SK-N-SH (cell line): ENCODE measurements at regions not wholly inside any gene's neighbourhood (a gene's known extent, or its start where the extent isn't known, plus 50 kb on each side); places are given as distances from the start of the nearest gene placed in this dataset.

Experiments used
- CTCF ChIA-PET: fragments of 300-600, 350-600 bp; formaldehyde crosslinking; extraction: SDS; loops from one replicate; lab custom pipeline; 2021; lab: Yijun Ruan, JAX
- POLR2A ChIA-PET: fragments of 350-600 bp; sonication (Branson Sonifier 250); formaldehyde crosslinking; extraction: SDS; loops from one replicate; lab custom pipeline; 2020; ENCODE audit warnings: antibody characterized with exemption, inconsistent platforms; lab: Yijun Ruan, JAX
- DNase-seq: peaks from one replicate; pipeline ENCODE4 v3.0.0; 2012
- H2AFZ ChIP-seq: fragments of 200-600 bp; sonication (generic); 2 replicates; pipeline ENCODE4 v1.8.1; 2016; ENCODE audit warnings: antibody characterized with exemption, mild to moderate bottlenecking, low read depth
- H3F3A ChIP-seq: fragments of 200-600 bp; sonication (generic); replicated peaks from 2 replicates; pipeline ENCODE3; 2016; ENCODE audit warnings: antibody characterized with exemption, mild to moderate bottlenecking; ENCODE audit not compliant: insufficient read depth
- H3K27ac ChIP-seq, 2 experiments: fragments of 200-500 bp in 1 of 2; fragments of 200-600 bp in 1 of 2; sonication (Bioruptor generic) in 1 of 2; sonication (generic), shearing (Covaris generic) in 1 of 2; 2 replicates each; pipeline versions ENCODE4 v1.5.1 to v1.6.1; 2014 to 2016; ENCODE audit warnings: low read depth in 2 of 2, inconsistent platforms in 1 of 2, low read length in 1 of 2, mild to moderate bottlenecking in 1 of 2, mixed read lengths in 1 of 2
- H3K27me3 ChIP-seq: fragments of 200-600 bp; sonication (generic), shearing (Covaris generic); 2 replicates; pipeline ENCODE4 v1.6.1; 2016; ENCODE audit warnings: mixed run types; ENCODE audit not compliant: insufficient read depth
- H3K36me3 ChIP-seq, 2 experiments: fragments of 200-500 bp in 1 of 2; fragments of 200-600 bp in 1 of 2; sonication (Bioruptor generic) in 1 of 2; sonication (generic) in 1 of 2; replicated peaks in 1 of 2; 2 replicates each; pipeline versions ENCODE3 to v1.5.1; 2014 to 2016; ENCODE audit warnings: low read length in 1 of 2, mild to moderate bottlenecking in 1 of 2; ENCODE audit not compliant: insufficient read depth in 2 of 2, control insufficient read depth in 1 of 2
- H3K4me1 ChIP-seq, 2 experiments: fragments of 200-500 bp in 1 of 2; fragments of 200-600 bp in 1 of 2; sonication (Bioruptor generic) in 1 of 2; sonication (generic), shearing (Covaris generic) in 1 of 2; 2 replicates each; pipeline versions ENCODE4 v1.5.1 to v1.6.1; 2014 to 2016; ENCODE audit warnings: low read depth in 1 of 2, low read length in 1 of 2, mixed run types in 1 of 2; ENCODE audit not compliant: insufficient read depth in 2 of 2, control insufficient read depth in 1 of 2
- H3K4me2 ChIP-seq: fragments of 200-600 bp; sonication (generic), shearing (Covaris generic); 2 replicates; pipeline ENCODE4 v1.6.1; 2017; ENCODE audit warnings: mixed run types
- H3K4me3 ChIP-seq, 2 experiments: fragments of 200-500 bp in 1 of 2; fragments of 200-600 bp in 1 of 2; sonication (Bioruptor generic) in 1 of 2; sonication (generic), shearing (Covaris generic) in 1 of 2; 2 replicates each; pipeline versions ENCODE4 v1.5.1 to v1.8.1; 2014 to 2016; ENCODE audit warnings: low read depth in 2 of 2, inconsistent platforms in 1 of 2, low read length in 1 of 2, mild to moderate bottlenecking in 1 of 2, mixed read lengths in 1 of 2, moderate library complexity in 1 of 2
- H3K79me2 ChIP-seq: fragments of 200-600 bp; sonication (generic); 2 replicates; pipeline ENCODE4 v1.8.1; 2017; ENCODE audit warnings: mild to moderate bottlenecking; ENCODE audit not compliant: insufficient read depth
- H3K9ac ChIP-seq: fragments of 200-600 bp; sonication (generic); 2 replicates; pipeline ENCODE4 v1.6.1; 2017; ENCODE audit warnings: mixed run types
- H3K9me2 ChIP-seq: fragments of 200-600 bp; sonication (generic); 2 replicates; pipeline ENCODE4 v1.6.1; 2017; ENCODE audit warnings: mixed run types
- H3K9me3 ChIP-seq: fragments of 200-600 bp; sonication (generic); 2 replicates; pipeline ENCODE4 v1.6.1; 2017; ENCODE audit warnings: mixed run types, mild to moderate bottlenecking, moderate library complexity
- H4K20me1 ChIP-seq: fragments of 200-600 bp; sonication (generic); 2 replicates; pipeline ENCODE4 v1.6.1; 2017; ENCODE audit warnings: mild to moderate bottlenecking, mixed run types; ENCODE audit not compliant: insufficient read depth
- CHD2 ChIP-seq: fragments of 150-350 bp; IDR thresholded peaks from 2 replicates; pipeline ENCODE4 v1.6.1; 2018; ENCODE audit warnings: low read length; ENCODE audit not compliant: partially characterized antibody
- EP300 ChIP-seq, 2 experiments: IDR thresholded peaks; 2 replicates each; pipeline versions ENCODE4 v1.4.0 to v1.6.1; 2012; ENCODE audit warnings: borderline replicate concordance in 1 of 2, low read depth in 1 of 2, low read length in 1 of 2
- EZH2phosphoT487 ChIP-seq: fragments of 200-600 bp; sonication (generic); IDR thresholded peaks from 2 replicates; pipeline ENCODE4 v1.6.1; 2017; ENCODE audit warnings: low read depth, mixed run types, mild to moderate bottlenecking, antibody characterized with exemption, moderate library complexity, borderline replicate concordance
- FOSL2 ChIP-seq: IDR thresholded peaks from 2 replicates; pipeline ENCODE4 v1.4.0; 2012; ENCODE audit warnings: low read depth, mild to moderate bottlenecking, moderate library complexity, borderline replicate concordance
- FOXJ3 ChIP-seq: sonication (generic); formaldehyde crosslinking; IDR thresholded peaks from 2 replicates; pipeline ENCODE4 v1.5.1; 2020; ENCODE audit warnings: mild to moderate bottlenecking, missing genetic modification reagents
- FOXM1 ChIP-seq: IDR thresholded peaks from 2 replicates; pipeline ENCODE4 v1.4.0; 2012; ENCODE audit warnings: low read depth, mild to moderate bottlenecking
- GABPA ChIP-seq: IDR thresholded peaks from 2 replicates; pipeline ENCODE4 v1.4.0; 2012; ENCODE audit warnings: low read depth, mild to moderate bottlenecking
- GATA2 ChIP-seq: sonication (generic); formaldehyde crosslinking; IDR thresholded peaks from 2 replicates; pipeline ENCODE4 v1.5.0; 2020; ENCODE audit warnings: mild to moderate bottlenecking, missing genetic modification reagents
- JUND ChIP-seq: IDR thresholded peaks from 2 replicates; pipeline ENCODE4 v1.4.0; 2012
- MAX ChIP-seq: IDR thresholded peaks from 2 replicates; pipeline ENCODE4 v1.4.0; 2012; ENCODE audit warnings: low read depth
- MEF2A ChIP-seq: IDR thresholded peaks from 2 replicates; pipeline ENCODE4 v1.4.0; 2012; ENCODE audit warnings: low read depth, borderline replicate concordance
- PBX3 ChIP-seq: IDR thresholded peaks from 2 replicates; pipeline ENCODE4; 2012
- POLR2AphosphoS5 ChIP-seq: IDR thresholded peaks from 2 replicates; pipeline ENCODE4 v1.6.1; 2012; ENCODE audit warnings: low read depth, low read length
- RAD21 ChIP-seq: IDR thresholded peaks from 2 replicates; pipeline ENCODE4 v1.6.1; 2012; ENCODE audit warnings: mild to moderate bottlenecking, low read length
- RFX5 ChIP-seq: IDR thresholded peaks from 2 replicates; pipeline ENCODE4 v1.6.1; 2012; ENCODE audit warnings: mild to moderate bottlenecking, improper control_type of control experiment, low read length
- RXRA ChIP-seq: IDR thresholded peaks from 2 replicates; pipeline ENCODE4 v1.4.0; 2012; ENCODE audit warnings: low read depth, mild to moderate bottlenecking, borderline replicate concordance
- SMC3 ChIP-seq: IDR thresholded peaks from 2 replicates; pipeline ENCODE4 v1.6.1; 2012; ENCODE audit warnings: low read depth, low read length, improper control_type of control experiment
- TAF1 ChIP-seq: IDR thresholded peaks from 2 replicates; pipeline ENCODE4 v1.6.1; 2012; ENCODE audit warnings: low read depth, mild to moderate bottlenecking, low read length, moderate library complexity, borderline replicate concordance
- USF2 ChIP-seq: fragments of 150-350 bp; IDR thresholded peaks from 2 replicates; pipeline ENCODE4 v1.6.1; 2017; ENCODE audit warnings: antibody characterized with exemption, low read length, low read depth, borderline replicate concordance
- YY1 ChIP-seq: IDR thresholded peaks from 2 replicates; pipeline ENCODE4 v1.4.0; 2012; ENCODE audit warnings: low read depth, mild to moderate bottlenecking
- ZBTB33 ChIP-seq: IDR thresholded peaks from 2 replicates; pipeline ENCODE4 v1.4.0; 2012; ENCODE audit warnings: low read depth, borderline replicate concordance
- WGBS: methylation state at CpG from one replicate; pipeline ENCODE4 v1.1.6; 2017; ENCODE audit warnings: low lambda C conversion rate; 5-methylcytosine and 5-hydroxymethylcytosine counted together
- TF ChIP-seq, protein P1 (sequence below): IDR thresholded peaks from 2 replicates; pipeline ENCODE4 v1.4.0; 2012; ENCODE audit warnings: low read depth, borderline replicate concordance

DNA sequence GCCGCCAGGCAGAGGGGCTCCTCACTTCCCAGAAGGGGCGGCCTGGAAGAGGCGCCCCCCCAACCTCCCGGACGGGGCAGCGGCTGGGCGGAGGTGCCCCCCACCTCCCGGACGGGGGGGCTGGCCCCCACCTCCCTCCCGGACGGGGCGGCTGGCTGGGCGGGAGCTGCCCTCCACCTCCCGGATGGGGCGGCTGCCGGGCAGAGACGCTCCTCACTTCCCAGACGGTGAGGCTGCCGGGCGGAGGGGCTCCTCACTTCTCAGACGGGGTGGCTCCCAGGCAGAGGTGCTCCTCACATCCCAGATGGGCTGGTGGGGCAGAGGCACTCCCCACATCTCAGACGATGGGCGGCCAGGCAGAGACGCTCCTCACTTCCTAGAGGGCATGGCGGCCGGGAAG lies 389.7 kb upstream of the EYS start:
- TF ChIP-seq JUND (no peak), TAF1 (no peak), GATA2 (CRISPR knock-in tag) (no peak), SMC3 (no peak), RFX5 (no peak), EZH2phosphoT487 (no peak), USF2 (no peak), PBX3 (no peak), MAX (no peak)
- TF ChIP-seq, protein P1, sequence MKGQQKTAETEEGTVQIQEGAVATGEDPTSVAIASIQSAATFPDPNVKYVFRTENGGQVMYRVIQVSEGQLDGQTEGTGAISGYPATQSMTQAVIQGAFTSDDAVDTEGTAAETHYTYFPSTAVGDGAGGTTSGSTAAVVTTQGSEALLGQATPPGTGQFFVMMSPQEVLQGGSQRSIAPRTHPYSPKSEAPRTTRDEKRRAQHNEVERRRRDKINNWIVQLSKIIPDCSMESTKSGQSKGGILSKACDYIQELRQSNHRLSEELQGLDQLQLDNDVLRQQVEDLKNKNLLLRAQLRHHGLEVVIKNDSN = no peak
- no peak overlapping the region for H2AFZ ChIP-seq
- no peaks in the 10 kb centered on the region for H4K20me1 ChIP-seq
- no peaks in the 10 kb centered on the region for H3K36me3 ChIP-seq
- 91% methylated on average over 11 of the region's 26 CpGs for WGBS
- H3K27me3 ChIP-seq = no peaks in the 10 kb centered on the region
- H3K79me2 ChIP-seq = no peaks in the 10 kb centered on the region
- no peak overlapping the region for H3K9ac ChIP-seq
- H3K27ac ChIP-seq = no peak overlapping the region
- H3K9me2 ChIP-seq = no peaks in the 10 kb centered on the region
- H3K9me3 ChIP-seq = no peaks in the 10 kb centered on the region
- CTCF ChIA-PET = no interaction called here
- no peak for DNase-seq
- POLR2A ChIA-PET = no interaction called here
- no peak overlapping the region for H3K4me3 ChIP-seq
- no peak overlapping the region for H3K4me2 ChIP-seq
- no peaks in the 10 kb centered on the region for H3K4me1 ChIP-seq
- H3F3A ChIP-seq = no peaks in the 10 kb centered on the region

GRCh38 chr6:66094615-66095014 lies 387.6 kb upstream of the EYS start:
- H3K4me3 ChIP-seq = no peak overlapping the region
- no peak overlapping the region for H3K9ac ChIP-seq
- WGBS = 82% methylated on average over 23 of the region's 27 CpGs
- no peak for DNase-seq
- no peaks in the 10 kb centered on the region for H3K4me1 ChIP-seq
- ChIA-PET POLR2A (no interaction called here), CTCF (no interaction called here)
- no peak overlapping the region for H3K27ac ChIP-seq
- no peak overlapping the region for H3K4me2 ChIP-seq
- no peaks in the 10 kb centered on the region for H3F3A ChIP-seq
- TF ChIP-seq RAD21 = no peak
- no peak for TF ChIP-seq POLR2AphosphoS5
- TF ChIP-seq MEF2A = no peak
- TF ChIP-seq EP300 (IDR thresholded peaks at IDR 0.05; ENCODE audit: borderline replicate concordance in 1 of 2, low read depth in 1 of 2, low read length in 1 of 2) = no peak
- TF ChIP-seq JUND = no peak
- TF ChIP-seq GABPA = no peak
- no peak for TF ChIP-seq GATA2 (CRISPR knock-in tag)
- TF ChIP-seq FOXJ3 (CRISPR knock-in tag) = no peak
- no peak for TF ChIP-seq RXRA
- TF ChIP-seq CHD2 = no peak
- no peak for TF ChIP-seq PBX3
- TF ChIP-seq FOSL2 = no peak
- no peak for TF ChIP-seq YY1
- no peak for TF ChIP-seq SMC3
- no peak for TF ChIP-seq TAF1
- TF ChIP-seq FOXM1 = no peak
- no peak for TF ChIP-seq ZBTB33
- H4K20me1 ChIP-seq = no peaks in the 10 kb centered on the region
- H3K9me3 ChIP-seq = no peaks in the 10 kb centered on the region
- H3K9me2 ChIP-seq = no peaks in the 10 kb centered on the region
- no peaks in the 10 kb centered on the region for H3K36me3 ChIP-seq
- H2AFZ ChIP-seq = no peak overlapping the region
- H3K79me2 ChIP-seq = no peaks in the 10 kb centered on the region
- no peaks in the 10 kb centered on the region for H3K27me3 ChIP-seq
